GM23338 (cell line): ENCODE measurements at regions not wholly inside any gene's neighbourhood (a gene's known extent, or its start where the extent isn't known, plus 50 kb on each side); places are given as distances from the start of the nearest gene placed in this dataset.

Experiments
- CREB1 ChIP-seq: fragments of 250-450 bp; sonication (Bioruptor Pico); IDR thresholded peaks from 2 replicates; pipeline ENCODE4 v1.5.0; 2020; ENCODE audit warnings: low read depth, mild to moderate bottlenecking, moderate library complexity
- EZH2 ChIP-seq: fragments of 200-600 bp; sonication (generic); IDR thresholded peaks from one replicate; pipeline ENCODE4 v1.8.0; 2017; ENCODE audit warnings: antibody characterized with exemption, mild to moderate bottlenecking, low read depth; ENCODE audit not compliant: unreplicated experiment
- POLR2AphosphoS5 ChIP-seq: IDR thresholded peaks from 2 replicates; pipeline ENCODE4 v1.6.1; 2016; ENCODE audit warnings: antibody characterized with exemption, low read depth
- TF ChIP-seq, protein P1 (sequence below), 2 experiments: fragments of 200-600 bp in 1 of 2; sonication (generic) in 1 of 2; conservative IDR thresholded peaks; 2 replicates each; pipeline versions ENCODE4 v1.5.1 to v1.6.1; 2016 to 2017; ENCODE audit warnings: antibody characterized with exemption in 2 of 2, low read depth in 2 of 2, mild to moderate bottlenecking in 2 of 2, moderate library complexity in 1 of 2

DNA sequence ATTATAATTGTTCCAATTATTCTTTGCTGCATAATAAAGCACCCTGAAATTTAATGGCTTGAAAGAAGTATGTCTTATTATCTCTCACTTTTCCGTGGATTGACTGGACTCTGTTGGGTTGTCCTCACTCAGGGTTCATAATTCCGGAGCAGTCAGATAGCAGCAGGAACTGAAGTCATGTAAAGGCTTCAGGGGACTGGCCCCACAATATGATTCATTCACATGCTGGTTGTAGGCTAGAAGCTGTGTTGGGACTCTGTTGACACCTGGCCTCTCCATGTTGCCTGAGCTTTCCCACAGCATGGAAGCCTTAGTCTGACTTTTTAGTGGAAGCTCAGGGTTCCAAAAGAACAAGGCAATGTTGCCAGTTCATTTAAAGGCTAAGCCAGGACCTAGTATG is 367.1 kb upstream of the ADGRL2 start:
- no peak for TF ChIP-seq CREB1 (CRISPR knock-in tag)
- TF ChIP-seq, protein P1, sequence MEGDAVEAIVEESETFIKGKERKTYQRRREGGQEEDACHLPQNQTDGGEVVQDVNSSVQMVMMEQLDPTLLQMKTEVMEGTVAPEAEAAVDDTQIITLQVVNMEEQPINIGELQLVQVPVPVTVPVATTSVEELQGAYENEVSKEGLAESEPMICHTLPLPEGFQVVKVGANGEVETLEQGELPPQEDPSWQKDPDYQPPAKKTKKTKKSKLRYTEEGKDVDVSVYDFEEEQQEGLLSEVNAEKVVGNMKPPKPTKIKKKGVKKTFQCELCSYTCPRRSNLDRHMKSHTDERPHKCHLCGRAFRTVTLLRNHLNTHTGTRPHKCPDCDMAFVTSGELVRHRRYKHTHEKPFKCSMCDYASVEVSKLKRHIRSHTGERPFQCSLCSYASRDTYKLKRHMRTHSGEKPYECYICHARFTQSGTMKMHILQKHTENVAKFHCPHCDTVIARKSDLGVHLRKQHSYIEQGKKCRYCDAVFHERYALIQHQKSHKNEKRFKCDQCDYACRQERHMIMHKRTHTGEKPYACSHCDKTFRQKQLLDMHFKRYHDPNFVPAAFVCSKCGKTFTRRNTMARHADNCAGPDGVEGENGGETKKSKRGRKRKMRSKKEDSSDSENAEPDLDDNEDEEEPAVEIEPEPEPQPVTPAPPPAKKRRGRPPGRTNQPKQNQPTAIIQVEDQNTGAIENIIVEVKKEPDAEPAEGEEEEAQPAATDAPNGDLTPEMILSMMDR (conservative IDR thresholded peaks at IDR 0.05; ENCODE audit: low read depth in 2 of 2): no peak
- no peak for TF ChIP-seq EZH2
- TF ChIP-seq POLR2AphosphoS5: no peak
